HG02588 (cell line): ENCODE measurements at regions not wholly inside any gene's neighbourhood (a gene's known extent, or its start where the extent isn't known, plus 50 kb on each side); places are given as distances from the start of the nearest gene placed in this dataset.
"Not testable (repeated sequence)": the region's sequence is repeated elsewhere in the genome, so short reads cannot be mapped to it uniquely, and the experiment has no call there.

Source experiments
- ATAC-seq: cut with Tn5 transposase; IDR thresholded peaks from one replicate; pipeline ENCODE4 v1.9.1; 2021; ENCODE audit warnings: mild to moderate bottlenecking, moderate library complexity; ENCODE audit not compliant: unreplicated experiment

- no peak for ATAC-seq
Observed at GRCh38 chr5:17817990-17818389, 183.7 kb downstream of the TAF11L14 start.

- no peak for ATAC-seq
Observed at GRCh38 chr5:17819783-17820182, 185.5 kb downstream of the TAF11L14 start.

DNA sequence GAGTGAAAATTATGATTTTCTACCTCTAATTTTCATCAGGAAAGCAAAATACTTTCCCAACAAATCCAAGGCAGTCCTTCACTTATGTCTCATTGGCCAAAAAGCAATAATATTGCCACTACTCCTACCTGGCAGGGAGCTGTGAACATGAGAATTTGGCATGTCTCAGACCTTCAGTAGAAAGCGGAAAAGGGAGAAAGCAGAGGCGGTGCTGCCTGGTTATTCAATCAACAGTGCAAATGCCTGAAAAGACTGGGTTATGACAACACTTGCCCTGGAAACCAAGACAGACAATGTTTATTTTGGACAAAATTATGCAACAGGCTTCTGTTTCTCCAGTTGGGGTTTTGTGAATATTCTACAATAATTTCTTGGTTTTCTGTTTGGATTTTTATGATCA, 194.4 kb downstream of the TAF11L14 start:
- no peak for ATAC-seq

DNA sequence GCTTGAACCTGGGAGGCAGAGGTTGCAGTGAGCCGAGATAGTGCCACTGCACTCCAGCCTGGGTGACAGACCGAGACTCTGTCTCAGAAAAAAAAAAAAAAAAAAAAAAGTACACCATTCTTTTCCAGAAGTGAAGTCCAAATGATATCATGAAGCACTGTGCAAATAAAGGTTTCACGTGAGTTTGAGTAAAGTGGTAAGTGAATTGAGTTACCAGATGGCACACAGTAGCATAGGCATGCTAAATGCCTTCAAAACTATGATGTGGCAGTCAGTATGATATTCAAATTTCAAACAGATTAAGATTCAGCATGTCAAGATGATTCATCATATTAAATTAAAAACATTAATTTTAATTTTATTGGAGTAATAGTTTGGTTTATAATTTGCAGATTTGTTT, 195.2 kb downstream of the TAF11L14 start:
- ATAC-seq, result no peak

GRCh38 chr5:17831279-17831678, 197.0 kb downstream of the TAF11L14 start:
- ATAC-seq, result no peak

GRCh38 chr5:17832949-17833745, 198.9 kb downstream of the TAF11L14 start:
- no peak for ATAC-seq

- no peak for ATAC-seq
Observed at GRCh38 chr5:17837757-17838156, 203.5 kb downstream of the TAF11L14 start.

- ATAC-seq, result no peak
Observed at GRCh38 chr5:17838469-17838868, 204.2 kb downstream of the TAF11L14 start.

- no peak for ATAC-seq
Observed at GRCh38 chr5:17839848-17840247, 205.6 kb downstream of the TAF11L14 start.

- ATAC-seq, result no peak
Observed at GRCh38 chr5:17846496-17846895, 212.2 kb downstream of the TAF11L14 start.

GRCh38 chr5:17847286-17847685, 213.0 kb downstream of the TAF11L14 start:
- ATAC-seq, result no peak

DNA sequence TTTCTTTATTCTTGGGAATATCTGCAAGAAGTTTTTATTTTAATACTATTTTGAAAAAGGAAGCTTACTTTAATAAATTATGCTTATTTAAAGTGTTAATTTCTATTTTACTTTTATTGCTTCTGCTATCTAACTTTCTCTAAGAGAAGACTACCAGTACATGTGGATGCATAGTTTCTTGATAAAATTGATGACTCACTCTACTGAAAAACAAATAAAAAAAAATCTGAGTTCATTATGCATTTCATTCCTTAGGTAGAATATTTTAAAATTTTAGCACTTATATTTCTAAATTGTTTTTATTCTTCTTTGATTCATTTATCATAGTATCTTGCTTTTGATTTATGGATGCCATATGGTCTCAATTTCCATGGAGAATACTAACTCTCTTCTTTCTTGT, 217.9 kb downstream of the TAF11L14 start:
- ATAC-seq, result no peak

DNA sequence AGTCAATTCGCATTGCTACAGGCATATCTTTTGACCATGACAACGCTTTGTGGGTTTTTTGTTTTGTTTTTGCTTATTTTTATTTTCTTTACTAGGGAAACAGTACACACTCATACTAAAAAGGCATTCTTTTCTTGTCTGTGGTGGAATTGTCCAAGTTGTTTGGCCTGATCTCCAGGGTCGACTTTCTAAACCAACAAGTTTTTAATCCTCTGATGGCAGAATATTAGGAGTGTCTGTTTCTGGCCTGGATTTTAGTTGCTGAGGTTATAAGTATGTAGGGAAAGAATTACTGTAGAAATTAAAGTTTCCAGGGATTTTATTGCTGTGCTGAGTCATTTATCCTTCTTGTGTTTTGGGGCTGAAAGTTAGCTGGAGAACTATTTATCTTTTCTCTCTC, 218.5 kb downstream of the TAF11L14 start:
- no peak for ATAC-seq

- no peak for ATAC-seq
Observed at GRCh38 chr5:17854901-17855300, 220.6 kb downstream of the TAF11L14 start.

DNA sequence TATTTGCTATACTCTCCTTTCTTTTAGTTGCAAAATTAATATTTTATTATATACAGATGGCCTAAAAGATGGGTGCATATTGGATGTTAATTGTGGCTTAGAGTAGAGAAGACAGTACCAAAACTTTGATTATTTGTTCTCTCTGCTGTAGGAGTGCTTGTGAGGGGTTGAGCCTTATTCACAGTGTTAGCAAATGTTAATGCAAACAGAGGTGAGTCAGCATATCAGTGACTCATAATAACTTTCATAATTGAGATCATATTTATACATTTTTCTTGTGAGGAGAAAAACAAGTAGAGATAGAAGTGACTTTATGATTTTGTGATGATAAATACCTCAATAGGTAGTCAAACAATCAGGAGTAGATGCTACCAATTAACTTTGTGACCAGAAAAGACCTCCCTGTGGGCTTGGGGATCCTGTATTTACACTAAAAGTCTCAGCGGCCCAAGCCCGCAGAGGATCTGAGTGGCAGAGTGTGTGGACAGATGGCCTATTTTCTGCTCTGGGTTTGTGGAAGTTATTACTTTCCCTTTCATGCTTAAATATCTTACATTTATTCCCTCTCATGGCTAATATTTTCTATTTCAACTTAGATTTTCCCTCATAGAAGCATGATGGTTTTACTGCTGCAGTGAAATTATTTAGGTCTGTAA, 226.5 kb downstream of the TAF11L14 start:
- no peak for ATAC-seq

- ATAC-seq, result not testable (repeated sequence)
Observed at GRCh38 chr5:17864903-17865302, 230.6 kb downstream of the TAF11L14 start.

- ATAC-seq, result not testable (repeated sequence)
Observed at GRCh38 chr5:17865966-17866365, 231.7 kb downstream of the TAF11L14 start.

GRCh38 chr5:17872204-17872603, 237.9 kb downstream of the TAF11L14 start:
- no peak for ATAC-seq

DNA sequence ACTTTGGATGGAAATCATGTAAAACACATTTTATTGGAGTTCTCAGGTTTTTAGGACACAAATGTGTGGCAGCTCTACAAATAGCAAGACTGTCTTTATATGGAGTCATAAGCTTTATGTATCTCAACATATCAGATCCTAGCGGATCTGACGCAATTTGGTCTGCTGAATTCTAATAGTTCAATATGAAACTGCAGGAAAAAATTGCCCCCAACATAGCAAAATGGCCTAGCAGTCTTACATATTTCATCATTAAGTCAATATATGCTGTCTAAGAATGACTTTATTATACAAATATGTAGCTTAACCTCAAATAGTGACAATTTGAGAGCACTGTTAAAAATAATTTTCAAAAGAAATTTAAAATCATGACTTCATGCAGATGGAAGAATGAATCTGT, 244.3 kb downstream of the TAF11L14 start:
- no peak for ATAC-seq

- no peak for ATAC-seq
Observed at GRCh38 chr5:17879276-17879675, 245.0 kb downstream of the TAF11L14 start.

GRCh38 chr5:17880869-17881268, 246.6 kb downstream of the TAF11L14 start:
- no peak for ATAC-seq

- no peak for ATAC-seq
Observed at GRCh38 chr5:17882760-17883488, 248.7 kb downstream of the TAF11L14 start.
